ENCODE measurements at regions not wholly inside any gene's neighbourhood (a gene's known extent, or its start where the extent isn't known, plus 50 kb on each side); places are given as distances from the start of the nearest gene placed in this dataset.

GRCh38 chr16:79825002-79825401 lies 224.5 kb upstream of the MAF start:
- TF ChIP-seq CTCF (IDR thresholded peaks at IDR 0.05; ENCODE audit: low read depth, low read length), result no peak
- no peak for DNase-seq (ENCODE audit: low read depth, low spot score)
- no peak overlapping the region for H3K4me3 ChIP-seq (ENCODE audit: low read depth, low read length)
- in situ Hi-C loops (cut with HindIII; ENCODE audit: low sequenced_read_pairs), result no loop called here

GRCh38 chr16:79823639-79824038 lies 223.1 kb upstream of the MAF start:
- DNase-seq (ENCODE audit: low read depth, low spot score), result no peak
- TF ChIP-seq CTCF (IDR thresholded peaks at IDR 0.05; ENCODE audit: low read depth, low read length), result no peak
- H3K4me3 ChIP-seq (ENCODE audit: low read depth, low read length), result no peak overlapping the region
- in situ Hi-C loops (cut with HindIII; ENCODE audit: low sequenced_read_pairs), result no loop called here

- DNase-seq (ENCODE audit: low read depth, low spot score), result no peak
- TF ChIP-seq CTCF (IDR thresholded peaks at IDR 0.05; ENCODE audit: low read depth, low read length), result no peak
- in situ Hi-C loops (cut with HindIII; ENCODE audit: low sequenced_read_pairs), result no loop called here
- no peak overlapping the region for H3K4me3 ChIP-seq (ENCODE audit: low read depth, low read length)
Observed at GRCh38 chr16:79821911-79822310, 221.4 kb upstream of the MAF start.

GRCh38 chr16:79816081-79816497 lies 215.6 kb upstream of the MAF start:
- no peak for TF ChIP-seq CTCF (IDR thresholded peaks at IDR 0.05; ENCODE audit: low read depth, low read length)
- in situ Hi-C loops (cut with HindIII; ENCODE audit: low sequenced_read_pairs), result no loop called here

GRCh38 chr16:79815049-79815448 lies 214.5 kb upstream of the MAF start:
- in situ Hi-C loops (cut with HindIII; ENCODE audit: low sequenced_read_pairs), result no loop called here
- TF ChIP-seq CTCF (IDR thresholded peaks at IDR 0.05; ENCODE audit: low read depth, low read length), result no peak
- no peak for DNase-seq (ENCODE audit: low read depth, low spot score)
- H3K4me3 ChIP-seq (ENCODE audit: low read depth, low read length), result no peak overlapping the region

More at GRCh38 chr16:79816081-79816497, 215.6 kb upstream of the MAF start:
- no peak overlapping the region for H3K4me3 ChIP-seq (ENCODE audit: low read depth, low read length)
- no peak for DNase-seq (ENCODE audit: low read depth, low spot score)

- no peak for TF ChIP-seq CTCF (IDR thresholded peaks at IDR 0.05; ENCODE audit: low read depth, low read length)
- no peak overlapping the region for H3K4me3 ChIP-seq (ENCODE audit: low read depth, low read length)
- in situ Hi-C loops (cut with HindIII; ENCODE audit: low sequenced_read_pairs), result no loop called here
- DNase-seq (ENCODE audit: low read depth, low spot score), result no peak
Observed at GRCh38 chr16:79814124-79814523, 213.6 kb upstream of the MAF start.

- TF ChIP-seq CTCF (IDR thresholded peaks at IDR 0.05; ENCODE audit: low read depth, low read length), result no peak
- H3K4me3 ChIP-seq (ENCODE audit: low read depth, low read length), result no peak overlapping the region
- DNase-seq (ENCODE audit: low read depth, low spot score), result no peak
- in situ Hi-C loops (cut with HindIII; ENCODE audit: low sequenced_read_pairs), result no loop called here
Observed at GRCh38 chr16:79811541-79811940, 211.0 kb upstream of the MAF start.
